Ishikawa (cell line): ENCODE measurements at regions not wholly inside any gene's neighbourhood (a gene's known extent, or its start where the extent isn't known, plus 50 kb on each side); places are given as distances from the start of the nearest gene placed in this dataset.

Experiments used
- CEBPB ChIP-seq: IDR thresholded peaks from 2 replicates; pipeline ENCODE4 v1.6.1; 2012
- CREB1 ChIP-seq: IDR thresholded peaks from 2 replicates; pipeline ENCODE4 v1.6.1; 2012; ENCODE audit warnings: low read depth
- EGR1 ChIP-seq: IDR thresholded peaks from 2 replicates; pipeline ENCODE4 v1.6.1; 2012
- EP300 ChIP-seq: IDR thresholded peaks from 2 replicates; pipeline ENCODE4 v1.6.1; 2012; ENCODE audit warnings: borderline replicate concordance
- FOXM1 ChIP-seq: IDR thresholded peaks from 2 replicates; pipeline ENCODE4 v1.6.1; 2012; ENCODE audit warnings: low read depth, borderline replicate concordance
- NFIC ChIP-seq: IDR thresholded peaks from 2 replicates; pipeline ENCODE4 v1.6.1; 2012
- RAD21 ChIP-seq: IDR thresholded peaks from 2 replicates; pipeline ENCODE4 v1.6.1; 2012; ENCODE audit warnings: low read depth
- TAF1 ChIP-seq: IDR thresholded peaks from 2 replicates; pipeline ENCODE4 v1.6.1; 2012; ENCODE audit warnings: low read depth, mild to moderate bottlenecking
- TCF12 ChIP-seq: IDR thresholded peaks from 2 replicates; pipeline ENCODE4 v1.6.1; 2012; ENCODE audit warnings: low read depth
- TEAD4 ChIP-seq: IDR thresholded peaks from 2 replicates; pipeline ENCODE4 v1.6.1; 2012
- YY1 ChIP-seq: IDR thresholded peaks from 2 replicates; pipeline ENCODE4 v1.6.1; 2012; ENCODE audit warnings: low read depth
- ZBTB7A ChIP-seq: IDR thresholded peaks from 2 replicates; pipeline ENCODE4 v1.6.1; 2012; ENCODE audit warnings: low read depth
- TF ChIP-seq, protein P1 (sequence below): IDR thresholded peaks from 2 replicates; pipeline ENCODE4 v1.6.1; 2012; ENCODE audit warnings: low read depth, mild to moderate bottlenecking
- TF ChIP-seq, protein P2 (sequence below): IDR thresholded peaks from 2 replicates; pipeline ENCODE4 v1.6.1; 2012
- TF ChIP-seq, protein P3 (sequence below): IDR thresholded peaks from 2 replicates; pipeline ENCODE4 v1.6.1; 2012

GRCh38 chr4:100014616-100015015, 64.5 kb upstream of the H2AZ1 start:
- no peak for TF ChIP-seq RAD21
- no peak for TF ChIP-seq NFIC
- TF ChIP-seq EP300, result no peak
- no peak for TF ChIP-seq ZBTB7A
- TF ChIP-seq, protein P1, sequence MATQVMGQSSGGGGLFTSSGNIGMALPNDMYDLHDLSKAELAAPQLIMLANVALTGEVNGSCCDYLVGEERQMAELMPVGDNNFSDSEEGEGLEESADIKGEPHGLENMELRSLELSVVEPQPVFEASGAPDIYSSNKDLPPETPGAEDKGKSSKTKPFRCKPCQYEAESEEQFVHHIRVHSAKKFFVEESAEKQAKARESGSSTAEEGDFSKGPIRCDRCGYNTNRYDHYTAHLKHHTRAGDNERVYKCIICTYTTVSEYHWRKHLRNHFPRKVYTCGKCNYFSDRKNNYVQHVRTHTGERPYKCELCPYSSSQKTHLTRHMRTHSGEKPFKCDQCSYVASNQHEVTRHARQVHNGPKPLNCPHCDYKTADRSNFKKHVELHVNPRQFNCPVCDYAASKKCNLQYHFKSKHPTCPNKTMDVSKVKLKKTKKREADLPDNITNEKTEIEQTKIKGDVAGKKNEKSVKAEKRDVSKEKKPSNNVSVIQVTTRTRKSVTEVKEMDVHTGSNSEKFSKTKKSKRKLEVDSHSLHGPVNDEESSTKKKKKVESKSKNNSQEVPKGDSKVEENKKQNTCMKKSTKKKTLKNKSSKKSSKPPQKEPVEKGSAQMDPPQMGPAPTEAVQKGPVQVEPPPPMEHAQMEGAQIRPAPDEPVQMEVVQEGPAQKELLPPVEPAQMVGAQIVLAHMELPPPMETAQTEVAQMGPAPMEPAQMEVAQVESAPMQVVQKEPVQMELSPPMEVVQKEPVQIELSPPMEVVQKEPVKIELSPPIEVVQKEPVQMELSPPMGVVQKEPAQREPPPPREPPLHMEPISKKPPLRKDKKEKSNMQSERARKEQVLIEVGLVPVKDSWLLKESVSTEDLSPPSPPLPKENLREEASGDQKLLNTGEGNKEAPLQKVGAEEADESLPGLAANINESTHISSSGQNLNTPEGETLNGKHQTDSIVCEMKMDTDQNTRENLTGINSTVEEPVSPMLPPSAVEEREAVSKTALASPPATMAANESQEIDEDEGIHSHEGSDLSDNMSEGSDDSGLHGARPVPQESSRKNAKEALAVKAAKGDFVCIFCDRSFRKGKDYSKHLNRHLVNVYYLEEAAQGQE, result no peak
- TF ChIP-seq, protein P2, sequence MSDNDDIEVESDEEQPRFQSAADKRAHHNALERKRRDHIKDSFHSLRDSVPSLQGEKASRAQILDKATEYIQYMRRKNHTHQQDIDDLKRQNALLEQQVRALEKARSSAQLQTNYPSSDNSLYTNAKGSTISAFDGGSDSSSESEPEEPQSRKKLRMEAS, result no peak
- TF ChIP-seq TEAD4, result no peak
- no peak for TF ChIP-seq CREB1
- TF ChIP-seq, protein P3, sequence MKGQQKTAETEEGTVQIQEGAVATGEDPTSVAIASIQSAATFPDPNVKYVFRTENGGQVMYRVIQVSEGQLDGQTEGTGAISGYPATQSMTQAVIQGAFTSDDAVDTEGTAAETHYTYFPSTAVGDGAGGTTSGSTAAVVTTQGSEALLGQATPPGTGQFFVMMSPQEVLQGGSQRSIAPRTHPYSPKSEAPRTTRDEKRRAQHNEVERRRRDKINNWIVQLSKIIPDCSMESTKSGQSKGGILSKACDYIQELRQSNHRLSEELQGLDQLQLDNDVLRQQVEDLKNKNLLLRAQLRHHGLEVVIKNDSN, result no peak
- TF ChIP-seq TAF1, result no peak
- no peak for TF ChIP-seq CEBPB
- TF ChIP-seq FOXM1, result no peak
- no peak for TF ChIP-seq TCF12
- no peak for TF ChIP-seq YY1
- no peak for TF ChIP-seq EGR1

- TF ChIP-seq EGR1, result no peak
Measured at GRCh38 chr4:100009490-100009889, 59.4 kb upstream of the H2AZ1 start.

DNA sequence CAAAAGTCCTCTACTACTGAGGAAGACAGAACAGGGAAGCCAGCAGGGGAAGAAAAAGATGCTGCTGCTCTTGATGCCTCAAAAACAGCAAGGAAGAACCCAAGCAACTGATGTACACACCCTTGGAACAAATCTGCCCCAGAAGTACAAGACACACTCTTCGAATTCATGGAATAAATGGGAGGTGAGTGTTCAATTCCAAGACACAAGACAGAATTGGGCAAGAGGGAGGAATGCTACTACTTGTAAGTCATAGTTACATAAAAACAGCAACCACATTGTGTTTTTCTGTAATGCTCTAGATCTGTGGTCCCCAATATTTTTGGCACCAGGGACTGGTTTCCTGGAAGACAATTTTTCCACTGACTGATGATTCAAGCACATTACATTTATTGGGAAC, 58.0 kb upstream of the H2AZ1 start:
- no peak for TF ChIP-seq TCF12
- TF ChIP-seq, protein P1, result no peak
- TF ChIP-seq RAD21, result no peak
- TF ChIP-seq ZBTB7A, result no peak
- TF ChIP-seq TAF1, result no peak
- no peak for TF ChIP-seq CEBPB
- TF ChIP-seq NFIC, result no peak
- TF ChIP-seq TEAD4, result no peak
- TF ChIP-seq FOXM1, result no peak
- TF ChIP-seq YY1, result no peak
- no peak for TF ChIP-seq EGR1
- TF ChIP-seq EP300, result no peak
- TF ChIP-seq, protein P3, result no peak
- no peak for TF ChIP-seq CREB1
- TF ChIP-seq, protein P2, result no peak
